Keratinocyte (primary cell): ENCODE measurements at regions not wholly inside any gene's neighbourhood (a gene's known extent, or its start where the extent isn't known, plus 50 kb on each side); places are given as distances from the start of the nearest gene placed in this dataset.

ENCODE experiments used
- EZH2 ChIP-seq: IDR thresholded peaks from one replicate; pipeline ENCODE4 v1.6.1; 2012; ENCODE audit warnings: inconsistent platforms, mild to moderate bottlenecking, low read length, moderate library complexity
- TF ChIP-seq, protein P1 (sequence below), 3 experiments: IDR thresholded peaks in 1 of 3; conservative IDR thresholded peaks in 1 of 3; optimal IDR thresholded peaks in 1 of 3; 2 replicates in 2 of 3; 3 replicates in 1 of 3; pipeline versions ENCODE3 to v1.5.1; 2011; ENCODE audit warnings: low read length in 3 of 3, mild to moderate bottlenecking in 3 of 3, moderate library complexity in 2 of 3, control low read depth in 1 of 3, inconsistent platforms in 1 of 3; ENCODE audit not compliant: insufficient read depth in 2 of 3; ENCODE audit errors: extremely low read depth in 1 of 3

- TF ChIP-seq, protein P1, sequence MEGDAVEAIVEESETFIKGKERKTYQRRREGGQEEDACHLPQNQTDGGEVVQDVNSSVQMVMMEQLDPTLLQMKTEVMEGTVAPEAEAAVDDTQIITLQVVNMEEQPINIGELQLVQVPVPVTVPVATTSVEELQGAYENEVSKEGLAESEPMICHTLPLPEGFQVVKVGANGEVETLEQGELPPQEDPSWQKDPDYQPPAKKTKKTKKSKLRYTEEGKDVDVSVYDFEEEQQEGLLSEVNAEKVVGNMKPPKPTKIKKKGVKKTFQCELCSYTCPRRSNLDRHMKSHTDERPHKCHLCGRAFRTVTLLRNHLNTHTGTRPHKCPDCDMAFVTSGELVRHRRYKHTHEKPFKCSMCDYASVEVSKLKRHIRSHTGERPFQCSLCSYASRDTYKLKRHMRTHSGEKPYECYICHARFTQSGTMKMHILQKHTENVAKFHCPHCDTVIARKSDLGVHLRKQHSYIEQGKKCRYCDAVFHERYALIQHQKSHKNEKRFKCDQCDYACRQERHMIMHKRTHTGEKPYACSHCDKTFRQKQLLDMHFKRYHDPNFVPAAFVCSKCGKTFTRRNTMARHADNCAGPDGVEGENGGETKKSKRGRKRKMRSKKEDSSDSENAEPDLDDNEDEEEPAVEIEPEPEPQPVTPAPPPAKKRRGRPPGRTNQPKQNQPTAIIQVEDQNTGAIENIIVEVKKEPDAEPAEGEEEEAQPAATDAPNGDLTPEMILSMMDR (optimal IDR thresholded peaks at IDR 0.05 in 1 of 3, IDR thresholded peaks at IDR 0.05 in 1 of 3, conservative IDR thresholded peaks at IDR 0.05 in 1 of 3; ENCODE audit: extremely low read depth in 1 of 3, insufficient read depth in 2 of 3, low read length in 3 of 3): no peak
- TF ChIP-seq EZH2: no peak
Measured at GRCh38 chr2:155030296-155030695, 331.8 kb downstream of the KCNJ3 start.
